NCI-H1092 treated with DMSO at 0.1 percent for 48 hours (cell line): ENCODE measurements at regions not wholly inside any gene's neighbourhood (a gene's known extent, or its start where the extent isn't known, plus 50 kb on each side); places are given as distances from the start of the nearest gene placed in this dataset.
"Not testable (repeated sequence)": the region's sequence is repeated elsewhere in the genome, so short reads cannot be mapped to it uniquely, and the experiment has no call there.

Experiments
- DNase-seq: peaks from one replicate; lab custom pipeline; 2025; lab: John Stamatoyannopoulos, UW

GRCh38 chr7:79953130-79953529, 181.5 kb upstream of the GNAI1 start:
- DNase-seq = no peak

GRCh38 chr7:79952399-79952798, 182.2 kb upstream of the GNAI1 start:
- no peak for DNase-seq

GRCh38 chr7:79951415-79951814, 183.2 kb upstream of the GNAI1 start:
- DNase-seq = no peak

GRCh38 chr7:79949778-79950177, 184.9 kb upstream of the GNAI1 start:
- DNase-seq = no peak

DNA sequence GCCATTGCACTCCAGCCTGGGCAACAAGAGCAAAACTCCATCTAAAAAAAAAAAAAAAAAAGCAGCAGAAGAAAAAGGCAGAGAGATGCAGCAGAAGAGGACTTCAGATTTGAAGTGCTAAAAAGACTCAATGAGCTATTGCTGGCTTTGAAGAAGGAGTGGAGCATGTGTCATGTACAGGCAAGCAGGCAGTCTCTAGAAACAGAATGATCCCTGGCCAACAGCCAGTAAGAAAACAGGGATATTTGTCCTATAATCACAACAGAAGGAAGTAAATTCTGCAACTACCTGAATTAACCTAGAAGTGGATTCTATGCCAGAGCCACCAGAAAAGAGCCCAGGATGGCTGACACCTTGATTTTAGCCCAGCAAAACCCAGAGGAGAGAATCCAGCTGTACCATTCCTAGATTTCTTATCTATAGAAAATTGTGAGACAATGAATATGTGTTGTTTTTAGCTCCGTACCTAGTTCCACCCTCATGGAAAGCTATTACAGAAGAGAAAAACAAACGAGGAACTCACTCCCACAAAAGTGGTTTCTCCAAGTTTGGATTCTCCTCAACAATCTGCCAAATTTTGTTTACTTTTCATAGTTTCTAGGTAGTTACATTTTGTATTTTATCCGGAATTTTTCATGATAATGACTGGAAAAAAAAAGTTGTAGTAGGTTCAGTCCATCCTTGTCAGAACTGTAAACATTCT, 198.2 kb upstream of the GNAI1 start:
- no peak for DNase-seq

DNA sequence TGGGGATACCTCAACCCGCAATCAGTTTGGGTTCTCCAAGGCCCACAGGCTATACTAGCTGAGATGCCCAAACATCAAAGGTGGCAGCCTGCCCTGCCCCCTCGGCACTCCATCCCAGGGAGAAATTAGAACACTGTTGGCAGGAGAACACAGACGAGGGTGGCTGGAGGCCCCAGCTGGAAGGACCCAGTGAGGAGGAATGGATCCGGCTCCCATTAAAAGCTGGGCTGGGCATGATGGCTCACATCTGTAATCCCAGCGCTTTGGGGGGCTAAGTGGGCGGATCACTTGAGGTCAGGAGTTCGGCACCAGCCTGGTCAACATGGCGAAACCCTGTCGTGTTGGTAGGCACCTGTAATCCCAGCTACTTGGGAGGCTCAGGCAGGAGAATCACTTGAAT, 199.9 kb upstream of the GNAI1 start:
- DNase-seq = no peak

DNA sequence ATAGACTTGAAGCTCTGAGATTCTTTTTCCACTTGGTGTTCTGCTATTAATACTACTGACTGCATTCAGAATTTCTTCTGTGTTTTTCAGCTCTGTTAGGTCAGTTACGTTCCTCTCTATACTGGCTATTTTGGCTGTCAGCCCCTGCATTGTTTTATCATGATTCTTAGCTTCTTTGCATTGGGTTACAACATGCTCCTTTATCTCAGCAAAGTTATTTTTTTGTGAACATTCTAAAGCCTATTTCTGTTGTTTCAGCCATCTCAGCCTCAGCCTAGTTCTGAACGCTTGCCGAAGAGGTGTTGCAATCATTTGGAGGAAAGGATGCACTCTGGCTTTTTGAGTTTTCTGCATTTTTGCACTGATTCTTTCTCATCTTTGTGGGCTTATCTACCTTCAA, 201.5 kb upstream of the GNAI1 start:
- no peak for DNase-seq

- no peak for DNase-seq
These were observed 204.0 kb upstream of the GNAI1 start for GRCh38 chr7:79930604-79931003.

- no peak for DNase-seq
These were observed 207.5 kb upstream of the GNAI1 start for GRCh38 chr7:79927116-79927515.

DNA sequence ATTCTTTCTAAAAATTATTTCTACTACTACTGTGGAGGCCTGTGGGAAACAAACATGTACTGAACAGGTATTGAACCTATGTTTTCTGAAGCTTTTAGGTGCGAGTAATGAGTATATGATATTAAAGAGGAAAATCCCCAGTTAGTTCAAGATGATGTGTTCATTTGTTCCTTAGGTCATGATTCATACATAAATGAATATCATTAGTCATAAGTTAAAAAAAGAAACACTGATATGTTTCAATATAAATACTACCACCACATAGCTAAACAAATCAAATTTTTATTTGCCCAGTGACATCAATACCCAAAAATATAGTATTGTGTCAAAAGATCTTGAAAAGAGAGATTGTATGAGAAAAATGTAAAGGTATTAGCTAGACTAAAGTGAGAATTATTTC, 210.7 kb upstream of the GNAI1 start:
- no peak for DNase-seq

GRCh38 chr7:79922894-79923293, 211.7 kb upstream of the GNAI1 start:
- no peak for DNase-seq

GRCh38 chr7:79921976-79922375, 212.7 kb upstream of the GNAI1 start:
- no peak for DNase-seq

- not testable (repeated sequence) for DNase-seq
These were observed 216.0 kb upstream of the GNAI1 start for GRCh38 chr7:79918632-79919031.

DNA sequence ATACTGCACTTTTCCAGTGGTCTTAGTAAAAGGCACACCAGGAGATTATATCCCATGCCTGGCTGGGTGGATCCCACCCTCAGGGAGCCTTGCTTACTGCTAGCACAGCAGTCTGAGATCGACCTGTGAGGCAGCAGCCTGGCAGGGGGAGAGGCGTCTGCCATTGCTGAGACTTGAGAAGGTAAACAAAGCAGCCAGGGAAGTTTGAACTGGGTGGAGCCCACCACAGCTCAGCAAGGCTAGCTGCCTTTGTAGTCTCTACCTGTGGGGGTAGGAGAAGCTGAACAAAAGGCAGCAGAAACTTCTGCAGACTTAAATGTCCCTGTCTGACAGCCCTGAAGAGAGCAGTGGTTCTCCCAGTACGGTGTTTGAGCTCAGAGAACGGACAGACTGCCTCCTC, 219.3 kb upstream of the GNAI1 start:
- not testable (repeated sequence) for DNase-seq

DNA sequence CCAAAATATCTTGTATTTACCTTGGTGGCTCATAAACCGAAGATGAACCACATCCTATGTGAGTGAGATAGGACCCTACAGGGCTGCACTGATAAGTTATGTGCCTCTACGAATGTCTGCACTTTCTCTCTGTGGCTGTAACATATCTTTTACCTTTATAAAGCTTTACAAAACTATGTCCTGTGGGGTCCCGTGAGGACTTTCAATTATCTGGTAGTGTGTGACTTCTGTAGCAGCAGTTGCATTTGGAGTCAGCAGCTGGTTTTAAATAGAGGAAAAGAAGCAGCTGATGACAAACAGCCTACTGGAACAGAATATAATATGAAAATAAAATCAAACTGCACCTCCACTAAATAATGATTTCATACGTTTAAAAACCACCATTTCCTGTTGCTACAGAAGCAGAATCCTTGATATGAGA, 222.4 kb upstream of the GNAI1 start:
- no peak for DNase-seq

DNA sequence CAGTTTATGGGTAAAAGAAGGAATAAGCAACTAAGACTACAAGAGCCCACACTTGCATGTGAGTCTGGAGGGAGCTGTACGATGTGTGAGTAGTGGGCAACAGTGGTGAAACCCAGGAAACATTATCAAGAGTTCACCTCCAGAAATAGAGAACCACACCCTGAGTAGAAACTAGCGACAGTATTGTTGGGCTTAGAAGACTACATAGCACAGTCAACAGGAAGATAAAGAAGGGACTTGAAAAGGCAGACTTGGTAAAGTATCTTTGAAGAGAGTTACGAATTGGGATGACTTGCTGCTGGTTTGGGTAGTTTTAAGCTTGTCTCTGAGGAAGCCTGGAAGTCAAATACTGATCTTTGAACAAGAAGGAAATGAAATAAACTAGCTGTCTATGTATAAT, 223.2 kb upstream of the GNAI1 start:
- no peak for DNase-seq

DNA sequence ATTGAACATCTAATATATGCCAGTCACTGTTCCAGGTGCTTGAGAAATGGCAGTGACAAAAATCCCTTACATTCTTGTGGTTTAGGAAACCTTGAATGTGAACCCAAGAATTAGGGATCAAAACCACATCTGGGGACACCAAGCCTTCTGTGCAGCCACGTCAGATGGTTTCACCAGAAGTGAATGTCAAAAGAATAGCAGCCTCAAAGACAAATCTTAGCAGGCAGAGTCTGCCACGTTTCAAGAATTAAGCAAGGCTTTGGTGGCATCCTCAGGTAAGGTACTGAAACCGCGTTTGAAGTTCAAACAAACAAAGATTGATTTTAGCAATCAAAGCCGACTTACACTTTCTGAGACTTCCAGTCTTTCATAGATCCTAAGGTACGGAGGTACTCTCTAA, 225.5 kb upstream of the GNAI1 start:
- DNase-seq = no peak

- no peak for DNase-seq
These were observed 237.5 kb upstream of the GNAI1 start for GRCh38 chr7:79897166-79897565.

DNA sequence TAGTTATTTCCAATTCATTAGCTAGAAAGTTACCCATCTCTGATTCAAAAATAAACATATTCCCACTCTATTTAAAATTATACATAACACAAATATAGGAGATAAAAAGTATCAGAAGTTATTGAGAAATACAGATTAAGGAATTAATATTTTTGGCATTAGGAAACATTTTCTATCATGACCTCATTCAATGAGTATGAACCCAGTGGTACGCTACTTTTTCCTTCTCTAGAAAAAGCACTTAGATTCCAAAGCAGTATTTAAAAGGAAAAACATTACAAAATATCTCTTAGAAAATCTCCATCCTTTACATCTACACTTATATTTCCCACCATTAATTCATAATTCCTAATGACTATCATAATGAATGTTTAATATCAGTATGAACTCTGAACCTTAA, 240.6 kb upstream of the GNAI1 start:
- no peak for DNase-seq

DNA sequence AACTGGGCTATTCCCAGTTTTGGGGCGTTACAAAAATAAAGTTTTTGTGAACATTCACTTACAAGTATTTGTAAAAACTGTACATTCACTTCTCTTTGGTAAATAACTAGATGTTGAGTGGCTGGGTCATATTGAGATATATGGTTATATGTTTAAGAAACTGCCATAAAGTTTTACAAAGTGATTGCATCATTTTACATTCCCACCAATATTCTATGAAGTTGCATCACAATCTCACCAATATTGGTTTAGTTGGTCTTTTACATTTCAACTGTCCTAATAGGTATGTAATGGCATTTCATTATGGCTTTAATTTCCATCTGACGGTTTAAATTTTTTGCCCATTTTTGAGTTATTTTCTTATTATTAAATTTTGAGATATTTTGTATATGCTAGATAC, 251.7 kb upstream of the GNAI1 start:
- DNase-seq = no peak

GRCh38 chr7:79880312-79880711, 254.3 kb upstream of the GNAI1 start:
- peak; percentile 79 for DNase-seq

DNA sequence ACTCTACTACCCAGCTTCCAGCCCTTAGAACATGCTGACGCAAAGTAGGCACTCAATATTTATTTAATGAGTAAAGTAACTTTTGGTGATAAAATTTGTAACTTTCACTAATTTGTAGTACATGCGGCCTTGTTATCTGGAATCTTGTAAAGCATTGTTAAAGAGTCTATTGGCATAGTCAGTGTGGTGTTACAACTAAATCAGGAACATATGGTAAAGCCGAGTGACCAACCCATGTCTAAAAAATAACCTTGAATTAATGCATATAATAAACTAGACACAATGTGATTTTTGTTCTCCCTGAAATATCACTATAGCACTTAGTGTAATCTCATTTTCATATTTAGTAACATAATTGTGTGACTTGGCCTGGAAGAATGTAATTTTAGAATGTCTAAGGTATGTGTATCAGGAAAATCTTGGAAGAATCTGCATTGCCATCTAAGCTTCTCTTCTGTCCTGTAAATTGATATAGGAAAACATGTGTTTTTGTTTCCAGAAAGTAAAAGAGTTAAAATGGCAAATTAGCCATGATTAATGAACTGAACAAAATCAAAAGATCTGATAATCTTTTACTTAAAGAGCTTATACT, 256.7 kb upstream of the GNAI1 start:
- DNase-seq = no peak

DNA sequence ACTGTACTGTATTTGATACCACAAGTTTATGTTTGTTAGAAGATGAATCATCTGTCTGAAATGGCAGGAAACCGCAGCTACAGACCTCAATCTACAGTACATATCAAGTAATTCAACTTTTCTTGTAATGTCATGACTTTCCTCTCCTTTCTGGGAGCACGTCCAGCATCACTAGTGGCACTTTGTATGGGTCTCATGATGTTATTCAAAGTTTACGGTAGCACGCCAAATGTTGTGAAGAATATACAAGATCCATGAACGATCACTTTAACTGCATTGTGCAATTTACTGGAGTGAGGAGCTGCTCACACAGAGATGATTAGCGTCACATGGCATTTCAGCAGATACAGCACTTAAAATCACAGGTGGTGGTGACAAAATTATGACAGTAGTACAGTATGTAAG, 257.8 kb upstream of the GNAI1 start:
- DNase-seq = no peak

- no peak for DNase-seq
These were observed 259.8 kb upstream of the GNAI1 start for GRCh38 chr7:79874797-79875196.
